ENCODE measurements at regions not wholly inside any gene's neighbourhood (a gene's known extent, or its start where the extent isn't known, plus 50 kb on each side); places are given as distances from the start of the nearest gene placed in this dataset.

GRCh38 chr1:220430059-220430458 lies 97.9 kb upstream of the MARK1 start:
- TF ChIP-seq, protein P1, sequence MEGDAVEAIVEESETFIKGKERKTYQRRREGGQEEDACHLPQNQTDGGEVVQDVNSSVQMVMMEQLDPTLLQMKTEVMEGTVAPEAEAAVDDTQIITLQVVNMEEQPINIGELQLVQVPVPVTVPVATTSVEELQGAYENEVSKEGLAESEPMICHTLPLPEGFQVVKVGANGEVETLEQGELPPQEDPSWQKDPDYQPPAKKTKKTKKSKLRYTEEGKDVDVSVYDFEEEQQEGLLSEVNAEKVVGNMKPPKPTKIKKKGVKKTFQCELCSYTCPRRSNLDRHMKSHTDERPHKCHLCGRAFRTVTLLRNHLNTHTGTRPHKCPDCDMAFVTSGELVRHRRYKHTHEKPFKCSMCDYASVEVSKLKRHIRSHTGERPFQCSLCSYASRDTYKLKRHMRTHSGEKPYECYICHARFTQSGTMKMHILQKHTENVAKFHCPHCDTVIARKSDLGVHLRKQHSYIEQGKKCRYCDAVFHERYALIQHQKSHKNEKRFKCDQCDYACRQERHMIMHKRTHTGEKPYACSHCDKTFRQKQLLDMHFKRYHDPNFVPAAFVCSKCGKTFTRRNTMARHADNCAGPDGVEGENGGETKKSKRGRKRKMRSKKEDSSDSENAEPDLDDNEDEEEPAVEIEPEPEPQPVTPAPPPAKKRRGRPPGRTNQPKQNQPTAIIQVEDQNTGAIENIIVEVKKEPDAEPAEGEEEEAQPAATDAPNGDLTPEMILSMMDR (conservative IDR thresholded peaks at IDR 0.05; ENCODE audit: low read depth, low read length) = no peak
- TF ChIP-seq EZH2 (IDR thresholded peaks at IDR 0.05; ENCODE audit: low read length, unreplicated experiment) (no peak), EZH2phosphoT487 (IDR thresholded peaks at IDR 0.05; ENCODE audit: borderline replicate concordance, low read length) (no peak)
